OCI-LY3 (cell line): ENCODE measurements at regions not wholly inside any gene's neighbourhood (a gene's known extent, or its start where the extent isn't known, plus 50 kb on each side); places are given as distances from the start of the nearest gene placed in this dataset.

Experiments
- CTCF ChIP-seq: fragments of 200-600, 300-600 bp; sonication (generic); IDR thresholded peaks from 2 replicates; pipeline ENCODE4 v1.5.1; 2014; ENCODE audit warnings: antibody characterized with exemption, low read length, low read depth
- EZH2phosphoT487 ChIP-seq: fragments of 200-600 bp; shearing (Covaris generic); IDR thresholded peaks from 2 replicates; pipeline ENCODE4 v1.6.1; 2018; ENCODE audit warnings: antibody characterized with exemption, mixed run types, low read depth

GRCh38 chr13:31675440-31675953 is 63.8 kb upstream of the RXFP2 start:
- TF ChIP-seq CTCF: no peak
- TF ChIP-seq EZH2phosphoT487: no peak
